HG02840 (cell line): ENCODE measurements at regions not wholly inside any gene's neighbourhood (a gene's known extent, or its start where the extent isn't known, plus 50 kb on each side); places are given as distances from the start of the nearest gene placed in this dataset.
"Not testable (repeated sequence)": the region's sequence is repeated elsewhere in the genome, so short reads cannot be mapped to it uniquely, and the experiment has no call there.

ENCODE experiments used
- ATAC-seq: cut with Tn5 transposase; IDR thresholded peaks from one replicate; pipeline ENCODE4 v1.9.1; 2021; ENCODE audit warnings: mild to moderate bottlenecking, moderate library complexity, moderate number of reproducible peaks; ENCODE audit not compliant: unreplicated experiment, low FRiP score

DNA sequence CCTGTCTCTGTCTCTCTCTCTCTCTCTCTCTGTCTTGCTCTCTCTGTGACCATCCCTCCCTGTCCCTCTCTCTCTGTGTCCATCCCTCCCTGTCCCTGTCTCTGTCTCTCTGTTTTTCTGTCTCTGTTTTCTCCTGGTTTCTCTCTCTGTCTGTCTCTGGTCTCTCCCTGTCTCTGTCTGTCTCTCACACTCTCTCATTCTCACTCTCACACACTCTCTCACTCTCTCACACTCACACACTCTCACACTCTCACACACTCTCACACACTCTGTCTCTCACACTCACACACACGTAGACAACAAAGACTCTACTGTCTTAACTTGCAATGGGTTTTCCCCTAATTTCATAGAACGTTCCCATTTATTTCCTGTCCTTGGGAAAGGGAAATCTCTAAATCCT lies 299.5 kb downstream of the FOXL1 start:
- ATAC-seq = no peak

- ATAC-seq = no peak
Observed at GRCh38 chr16:86878236-86879080, 300.1 kb downstream of the FOXL1 start.

DNA sequence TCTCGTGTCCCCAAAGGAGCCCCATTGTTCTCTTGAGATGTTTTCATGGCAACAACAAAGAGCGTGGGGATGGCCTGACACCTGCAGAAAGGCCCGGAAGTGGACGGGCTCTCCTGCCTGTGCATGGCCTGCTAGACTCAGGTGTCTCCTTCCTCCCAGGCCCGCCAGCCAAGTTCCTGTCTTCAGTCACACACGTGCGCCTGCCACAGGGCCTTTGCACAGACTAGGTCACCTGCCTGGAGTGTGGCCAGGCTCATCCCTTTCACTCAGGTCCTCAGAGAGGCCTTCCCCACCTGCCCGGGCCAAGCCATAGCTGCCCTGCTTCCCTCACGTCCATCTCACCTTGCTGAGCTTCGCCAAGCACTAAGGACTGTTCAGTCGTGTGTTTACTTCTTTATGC lies 300.9 kb downstream of the FOXL1 start:
- ATAC-seq = no peak

DNA sequence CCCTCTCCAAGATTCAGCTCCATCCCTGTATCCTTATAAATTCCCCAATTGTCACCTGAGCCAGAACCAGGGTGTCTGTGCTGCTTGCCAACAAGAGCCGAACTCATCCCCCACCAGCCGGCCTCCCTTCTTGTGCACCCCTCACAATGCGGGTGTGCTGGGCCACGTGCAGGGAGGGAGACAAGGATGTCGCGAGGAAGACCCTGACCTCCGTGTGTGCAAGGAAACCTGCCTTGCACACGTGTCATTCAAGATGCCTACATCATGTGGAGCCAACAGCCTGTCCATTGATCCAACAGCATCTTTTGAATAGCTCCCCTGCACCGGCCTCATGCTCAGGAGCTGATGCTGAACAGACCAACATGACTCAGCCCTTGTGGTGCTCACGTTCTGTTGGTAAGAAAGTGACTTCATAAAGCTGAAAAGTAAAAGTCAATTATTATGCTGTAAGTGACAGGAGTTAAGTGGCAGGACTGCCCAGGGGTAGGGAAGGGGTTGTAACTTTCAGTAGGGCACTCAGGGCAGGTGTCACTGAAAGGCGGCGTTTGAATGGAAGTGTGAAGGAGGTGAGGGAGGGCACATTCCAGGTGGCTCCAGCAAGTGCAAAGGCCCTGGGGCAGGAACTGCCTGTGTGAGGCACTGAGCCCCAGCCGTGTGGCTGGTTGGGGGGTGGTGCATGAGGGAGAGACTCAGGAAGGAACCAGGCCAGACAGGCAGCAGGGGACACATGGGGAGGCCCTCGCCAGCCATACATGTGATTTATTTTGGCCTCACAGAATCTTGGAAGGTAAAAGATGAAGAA lies 302.2 kb downstream of the FOXL1 start:
- ATAC-seq = no peak

DNA sequence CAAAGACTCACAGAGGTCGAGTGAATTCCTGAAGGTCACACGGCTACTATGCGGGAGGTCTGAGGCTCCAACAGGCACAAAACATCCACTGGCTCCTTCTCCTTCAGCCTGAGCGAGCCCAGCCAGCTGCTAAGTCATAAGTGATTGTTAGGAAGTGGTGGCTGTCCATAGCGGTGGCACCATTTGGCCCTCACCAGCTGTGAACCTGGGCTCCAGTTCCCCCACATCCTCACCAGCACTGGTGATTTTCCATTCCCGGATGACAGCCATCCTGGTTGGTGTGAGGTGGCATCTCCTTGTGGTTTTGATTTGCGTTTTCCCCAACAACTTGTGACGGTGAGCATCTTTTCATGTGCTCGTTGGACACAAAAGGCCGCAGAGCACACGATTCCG lies 302.8 kb downstream of the FOXL1 start:
- no peak for ATAC-seq

DNA sequence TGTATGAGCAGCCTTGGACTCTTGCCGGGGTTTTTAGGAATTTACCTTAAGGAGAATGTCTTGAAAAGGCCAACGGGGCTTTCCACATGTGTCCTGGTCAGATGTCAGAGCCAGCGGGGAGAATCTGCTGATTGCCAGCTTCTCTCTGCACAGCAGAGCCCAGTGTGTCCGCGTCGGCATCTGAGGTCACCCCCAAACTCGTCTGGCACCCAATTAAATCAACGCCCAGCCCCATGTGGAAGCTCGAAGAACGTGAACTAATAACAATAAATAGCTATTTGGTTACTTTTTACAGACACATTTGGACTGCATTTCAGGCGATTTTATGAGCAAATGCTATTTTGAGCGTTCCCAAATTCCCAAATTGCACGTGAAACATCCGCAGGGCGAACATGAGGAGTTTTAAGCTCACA lies 303.5 kb downstream of the FOXL1 start:
- ATAC-seq = no peak

- ATAC-seq = no peak
Observed at GRCh38 chr16:86882586-86883280, 304.4 kb downstream of the FOXL1 start.

GRCh38 chr16:86883583-86884389 lies 305.4 kb downstream of the FOXL1 start:
- no peak for ATAC-seq

- ATAC-seq = no peak
Observed at GRCh38 chr16:86884390-86884650, 306.0 kb downstream of the FOXL1 start.

- no peak for ATAC-seq
Observed at GRCh38 chr16:86885139-86885538, 306.8 kb downstream of the FOXL1 start.

GRCh38 chr16:86886651-86887050 lies 308.3 kb downstream of the FOXL1 start:
- ATAC-seq = no peak

GRCh38 chr16:86887416-86887815 lies 309.1 kb downstream of the FOXL1 start:
- ATAC-seq = no peak

DNA sequence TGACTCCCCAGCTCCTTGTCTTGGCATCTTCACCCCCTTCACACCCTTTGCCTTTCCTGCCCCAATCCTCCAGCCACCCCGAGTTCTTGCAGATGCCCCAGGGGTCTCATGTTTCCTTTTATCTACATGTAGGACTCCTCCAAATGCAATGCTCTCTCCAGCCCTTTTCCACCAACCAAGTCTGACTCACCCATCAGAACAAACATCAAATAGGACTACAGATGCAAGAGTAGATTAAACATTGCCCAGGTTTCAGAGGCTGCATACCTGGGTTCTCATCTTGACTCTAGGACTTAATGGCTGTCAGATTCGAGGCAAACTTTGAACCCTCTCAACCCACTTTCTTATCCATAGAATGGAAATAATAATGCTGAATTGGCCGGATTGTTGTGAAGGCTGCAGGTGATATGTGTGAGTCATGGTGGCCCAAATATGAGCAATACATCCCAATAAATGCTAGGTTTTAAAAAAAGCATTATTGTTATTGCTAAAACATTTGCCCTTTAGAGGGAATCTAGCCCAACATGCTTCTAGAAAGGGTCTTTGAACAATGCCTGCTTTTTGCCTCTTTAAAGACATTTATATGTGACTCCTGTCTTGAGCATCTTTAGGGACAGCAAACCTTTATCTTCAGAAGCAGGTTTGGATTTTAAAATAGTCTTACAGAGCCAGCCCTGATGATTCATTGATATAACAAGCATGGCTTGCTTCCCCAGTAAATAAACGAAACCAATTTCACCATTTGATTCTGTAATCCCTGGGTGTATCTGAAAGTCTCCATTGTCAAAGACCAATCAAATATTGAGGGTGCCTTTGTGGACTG lies 310.1 kb downstream of the FOXL1 start:
- no peak for ATAC-seq

DNA sequence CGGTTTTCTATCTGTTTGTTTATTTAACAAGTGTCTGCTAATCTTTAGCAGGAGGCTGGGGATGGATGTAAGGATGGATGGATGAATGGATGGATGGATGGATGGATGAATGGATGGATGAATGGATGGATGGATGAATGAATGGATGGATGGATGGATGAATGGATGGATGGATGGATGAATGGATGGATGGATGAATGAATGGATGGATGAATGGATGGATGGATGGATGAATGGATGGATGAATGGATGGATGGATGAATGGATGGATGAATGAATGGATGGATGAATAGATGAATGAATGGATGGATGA lies 310.7 kb downstream of the FOXL1 start:
- ATAC-seq = not testable (repeated sequence)

DNA sequence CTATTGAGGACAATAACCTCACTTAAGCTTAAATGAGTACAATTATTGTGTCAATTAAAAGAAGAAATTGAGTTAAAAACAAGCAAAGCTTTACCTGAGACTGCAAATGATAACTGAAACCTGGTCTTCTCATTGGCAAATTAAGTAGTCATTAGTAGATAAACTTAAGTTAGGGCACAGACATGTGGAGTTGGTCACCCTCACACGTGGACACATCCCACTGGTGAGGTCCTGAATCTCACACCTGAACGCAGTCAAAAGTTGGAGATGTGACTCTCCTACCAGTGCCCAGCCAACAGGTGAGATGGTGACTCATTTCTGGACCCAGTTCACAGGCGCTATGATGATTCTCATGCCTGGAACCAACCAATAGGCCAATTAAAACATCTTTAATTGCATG lies 311.6 kb downstream of the FOXL1 start:
- no peak for ATAC-seq

DNA sequence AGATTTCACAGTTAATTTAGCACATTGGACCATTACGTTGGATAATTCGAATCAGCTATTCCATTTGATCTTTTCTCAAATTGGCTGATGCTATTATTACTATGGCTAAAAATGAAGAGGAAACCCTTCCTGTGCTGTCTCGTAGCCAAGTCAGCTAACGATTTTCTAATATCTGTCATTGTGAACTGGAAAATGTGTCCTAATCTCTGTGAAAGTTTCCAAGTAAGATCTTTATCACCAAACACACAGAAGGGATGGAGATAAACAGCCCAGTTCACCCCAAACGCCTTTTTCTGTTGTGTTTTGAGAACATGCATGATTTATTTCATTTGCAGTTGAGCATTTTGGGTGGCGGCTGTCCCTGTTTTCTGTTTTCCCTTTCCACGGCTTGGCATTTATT lies 312.8 kb downstream of the FOXL1 start:
- no peak for ATAC-seq

- no peak for ATAC-seq
Observed at GRCh38 chr16:86891631-86892030, 313.3 kb downstream of the FOXL1 start.

GRCh38 chr16:86892509-86892908 lies 314.2 kb downstream of the FOXL1 start:
- no peak for ATAC-seq

DNA sequence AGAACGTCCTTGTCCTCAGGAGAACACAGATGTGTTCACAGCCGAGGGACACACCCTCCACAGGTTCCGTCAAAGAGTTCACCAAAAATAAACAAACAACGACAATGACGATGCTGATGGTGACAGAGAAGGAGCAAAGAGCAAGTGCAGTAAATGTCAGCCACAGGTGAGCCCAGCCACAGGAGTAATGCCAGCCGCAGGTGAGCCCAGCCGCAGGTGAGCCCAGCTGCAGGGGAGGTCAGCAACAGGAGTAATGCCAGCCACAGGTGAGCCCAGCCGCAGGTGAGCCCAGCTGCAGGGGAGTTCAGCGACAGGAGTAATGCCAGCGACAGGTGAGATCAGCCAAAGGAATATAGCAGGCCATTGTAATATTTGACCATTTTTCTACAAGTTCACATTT lies 315.2 kb downstream of the FOXL1 start:
- no peak for ATAC-seq

- ATAC-seq = no peak
Observed at GRCh38 chr16:86894029-86894567, 315.7 kb downstream of the FOXL1 start.
